ENCODE measurements at regions not wholly inside any gene's neighbourhood (a gene's known extent, or its start where the extent isn't known, plus 50 kb on each side); places are given as distances from the start of the nearest gene placed in this dataset.

DNA sequence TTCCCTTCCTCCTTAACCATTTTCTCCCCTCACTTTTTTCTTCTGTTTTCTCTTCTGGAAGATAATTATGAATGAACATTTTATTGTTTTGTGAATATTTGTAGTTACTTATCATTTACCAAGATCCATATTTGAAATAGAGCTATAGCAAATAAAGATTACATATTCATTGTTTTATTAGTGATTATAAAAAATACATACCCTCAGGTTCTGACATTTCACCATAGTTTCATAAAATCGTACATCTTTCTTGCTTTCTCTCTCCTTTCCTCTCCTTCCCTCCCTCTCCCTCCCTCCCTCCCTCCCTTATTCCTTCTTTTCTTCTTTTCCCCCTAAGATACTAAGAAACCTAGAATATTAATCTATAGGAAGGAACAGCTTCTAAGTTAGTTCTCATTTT, 410.9 kb upstream of the GOLIM4 start:
- no peaks in the 10 kb centered on the region for H3K9me3 ChIP-seq (replicated peaks)
- TF ChIP-seq, protein P1, sequence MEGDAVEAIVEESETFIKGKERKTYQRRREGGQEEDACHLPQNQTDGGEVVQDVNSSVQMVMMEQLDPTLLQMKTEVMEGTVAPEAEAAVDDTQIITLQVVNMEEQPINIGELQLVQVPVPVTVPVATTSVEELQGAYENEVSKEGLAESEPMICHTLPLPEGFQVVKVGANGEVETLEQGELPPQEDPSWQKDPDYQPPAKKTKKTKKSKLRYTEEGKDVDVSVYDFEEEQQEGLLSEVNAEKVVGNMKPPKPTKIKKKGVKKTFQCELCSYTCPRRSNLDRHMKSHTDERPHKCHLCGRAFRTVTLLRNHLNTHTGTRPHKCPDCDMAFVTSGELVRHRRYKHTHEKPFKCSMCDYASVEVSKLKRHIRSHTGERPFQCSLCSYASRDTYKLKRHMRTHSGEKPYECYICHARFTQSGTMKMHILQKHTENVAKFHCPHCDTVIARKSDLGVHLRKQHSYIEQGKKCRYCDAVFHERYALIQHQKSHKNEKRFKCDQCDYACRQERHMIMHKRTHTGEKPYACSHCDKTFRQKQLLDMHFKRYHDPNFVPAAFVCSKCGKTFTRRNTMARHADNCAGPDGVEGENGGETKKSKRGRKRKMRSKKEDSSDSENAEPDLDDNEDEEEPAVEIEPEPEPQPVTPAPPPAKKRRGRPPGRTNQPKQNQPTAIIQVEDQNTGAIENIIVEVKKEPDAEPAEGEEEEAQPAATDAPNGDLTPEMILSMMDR (IDR thresholded peaks at IDR 0.05; ENCODE audit: borderline replicate concordance), result no peak
- intact Hi-C loops (cut with micrococcal nuclease), result no loop called here
- H3K4me1 ChIP-seq, result no peaks in the 10 kb centered on the region
- H3K36me3 ChIP-seq, result no peaks in the 10 kb centered on the region
- DNase-seq, result no peak
- peaks cover 23% of the 10 kb centered on the region for H3K27me3 ChIP-seq (ENCODE audit: low read depth)
- H3K4me3 ChIP-seq, result no peak overlapping the region
- H3K27ac ChIP-seq (replicated peaks), result no peak overlapping the region

DNA sequence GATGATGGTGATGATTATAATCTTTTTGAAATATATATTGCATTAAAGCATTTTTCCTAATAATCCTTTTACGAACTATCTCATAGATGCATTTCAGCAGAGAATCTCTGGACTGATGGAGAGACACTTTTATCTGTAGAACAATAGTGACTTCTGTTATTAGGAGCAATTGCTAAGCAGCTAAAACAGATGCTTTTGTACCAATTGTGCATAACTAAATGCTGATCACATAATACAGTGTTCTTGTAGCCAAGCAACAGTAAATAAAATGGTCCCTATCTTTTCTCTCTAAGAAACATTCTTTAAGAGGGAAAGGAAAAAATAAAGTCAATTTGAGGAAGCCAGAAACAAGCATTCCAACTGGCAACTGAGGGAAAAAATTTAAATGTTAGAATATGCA, 405.8 kb upstream of the GOLIM4 start:
- Histone ChIP-seq H3K27me3 (ENCODE audit: low read depth) (no peaks in the 10 kb centered on the region), H3K9me3 (replicated peaks) (no peaks in the 10 kb centered on the region), H3K4me1 (no peaks in the 10 kb centered on the region), H3K27ac (replicated peaks) (no peak overlapping the region), H3K36me3 (no peaks in the 10 kb centered on the region), H3K4me3 (no peak overlapping the region)
- intact Hi-C loops (cut with micrococcal nuclease), result no loop called here
- no peak for DNase-seq
- TF ChIP-seq, protein P1 (IDR thresholded peaks at IDR 0.05; ENCODE audit: borderline replicate concordance), result no peak

DNA sequence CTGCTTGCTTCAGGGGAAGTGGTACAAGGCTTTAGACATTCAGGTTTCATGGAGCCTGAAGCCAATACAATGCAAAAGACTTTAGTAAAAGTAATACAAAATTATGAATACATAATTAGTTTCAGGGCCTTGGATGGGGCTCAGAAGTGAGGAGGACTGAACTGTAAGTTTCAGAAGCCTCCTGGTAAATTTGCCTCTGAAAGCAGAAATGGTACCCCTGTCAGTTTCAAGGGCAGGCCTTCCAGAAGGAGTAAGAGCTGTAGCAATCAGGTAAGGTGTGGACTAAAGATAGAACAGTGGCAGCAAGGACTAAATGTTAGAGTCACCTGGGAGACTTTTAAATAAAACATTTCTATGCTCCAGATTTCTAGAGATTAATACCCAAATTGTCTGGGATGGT, 402.5 kb upstream of the GOLIM4 start:
- intact Hi-C loops (cut with micrococcal nuclease), result no loop called here
- Histone ChIP-seq H3K4me1 (no peaks in the 10 kb centered on the region), H3K9me3 (replicated peaks) (no peaks in the 10 kb centered on the region), H3K4me3 (no peak overlapping the region), H3K27me3 (ENCODE audit: low read depth) (no peaks in the 10 kb centered on the region), H3K36me3 (no peaks in the 10 kb centered on the region), H3K27ac (replicated peaks) (no peak overlapping the region)
- DNase-seq, result no peak
- TF ChIP-seq, protein P1 (IDR thresholded peaks at IDR 0.05; ENCODE audit: borderline replicate concordance), result no peak

DNA sequence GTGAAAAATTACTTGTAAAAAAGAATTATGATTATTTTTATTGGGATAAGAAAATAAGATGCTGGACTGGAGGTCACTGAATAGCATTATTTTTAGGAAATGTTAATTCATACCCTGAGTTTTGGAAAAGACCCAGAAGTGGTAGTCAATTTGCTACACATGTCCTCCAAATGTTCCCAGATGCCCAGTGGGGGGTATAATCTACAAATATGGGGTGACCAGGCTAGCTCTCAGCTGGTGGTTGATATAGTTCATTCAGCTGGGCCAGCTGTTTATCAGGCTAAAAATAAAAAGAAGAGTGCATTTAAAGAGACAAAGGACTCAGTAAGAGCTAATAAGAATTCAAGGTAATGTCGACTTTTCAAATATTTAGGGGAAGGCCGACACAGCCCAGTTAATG, 402.0 kb upstream of the GOLIM4 start:
- no peak for DNase-seq
- H3K9me3 ChIP-seq (replicated peaks), result no peaks in the 10 kb centered on the region
- H3K27me3 ChIP-seq (ENCODE audit: low read depth), result no peaks in the 10 kb centered on the region
- no peaks in the 10 kb centered on the region for H3K36me3 ChIP-seq
- H3K4me1 ChIP-seq, result no peaks in the 10 kb centered on the region
- intact Hi-C loops (cut with micrococcal nuclease), result no loop called here
- TF ChIP-seq, protein P1 (IDR thresholded peaks at IDR 0.05; ENCODE audit: borderline replicate concordance), result no peak
- no peak overlapping the region for H3K27ac ChIP-seq (replicated peaks)
- H3K4me3 ChIP-seq, result no peak overlapping the region

DNA sequence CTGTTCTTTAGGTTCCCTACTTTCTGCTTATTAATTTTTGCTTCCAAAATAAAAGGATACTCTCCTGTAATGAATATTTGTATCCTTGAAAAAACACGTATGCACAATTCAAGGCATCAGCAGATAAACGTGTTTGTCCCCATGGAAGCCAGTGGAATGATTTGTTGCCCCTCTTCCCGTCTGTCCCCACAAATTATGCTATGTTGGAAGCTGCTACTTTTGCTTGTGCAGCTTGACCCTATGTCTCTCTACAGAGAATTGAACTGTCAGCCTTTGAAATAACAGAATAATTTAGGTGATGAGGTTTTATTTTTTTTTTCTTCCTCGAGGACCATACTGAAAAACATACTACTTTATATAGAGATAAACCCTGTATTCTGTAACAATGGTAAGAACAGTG, 401.5 kb upstream of the GOLIM4 start:
- Histone ChIP-seq H3K4me3 (no peak overlapping the region), H3K36me3 (no peaks in the 10 kb centered on the region), H3K4me1 (no peaks in the 10 kb centered on the region), H3K27me3 (ENCODE audit: low read depth) (no peaks in the 10 kb centered on the region), H3K9me3 (replicated peaks) (no peaks in the 10 kb centered on the region), H3K27ac (replicated peaks) (no peak overlapping the region)
- TF ChIP-seq, protein P1 (IDR thresholded peaks at IDR 0.05; ENCODE audit: borderline replicate concordance), result no peak
- intact Hi-C loops (cut with micrococcal nuclease), result no loop called here
- no peak for DNase-seq

DNA sequence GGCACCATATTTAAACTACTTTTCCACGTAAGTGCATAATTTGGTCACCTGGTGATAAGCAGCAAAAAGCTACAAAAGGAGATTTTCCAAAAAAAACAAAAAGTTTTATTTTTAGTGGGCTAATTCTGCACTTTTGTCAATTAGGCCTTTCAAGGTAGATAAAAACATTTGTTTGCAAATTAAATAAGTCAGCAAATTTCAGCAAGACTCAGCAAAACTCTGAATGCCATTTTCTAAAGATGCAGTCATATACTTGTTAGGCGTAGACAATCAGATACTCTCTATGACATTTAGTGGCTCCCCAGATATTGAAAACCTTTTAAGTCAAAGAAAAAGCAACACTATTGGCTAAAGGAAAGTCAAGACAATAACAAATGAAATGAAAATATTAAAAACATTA, 400.2 kb upstream of the GOLIM4 start:
- intact Hi-C loops (cut with micrococcal nuclease), result no loop called here
- Histone ChIP-seq H3K27me3 (ENCODE audit: low read depth) (no peaks in the 10 kb centered on the region), H3K9me3 (replicated peaks) (no peaks in the 10 kb centered on the region), H3K4me3 (no peak overlapping the region), H3K27ac (replicated peaks) (no peak overlapping the region), H3K36me3 (no peaks in the 10 kb centered on the region), H3K4me1 (no peaks in the 10 kb centered on the region)
- no peak for DNase-seq
- TF ChIP-seq, protein P1 (IDR thresholded peaks at IDR 0.05; ENCODE audit: borderline replicate concordance), result no peak
